Vagina (tissue), 2 donors: ENCODE measurements at regions not wholly inside any gene's neighbourhood (a gene's known extent, or its start where the extent isn't known, plus 50 kb on each side); places are given as distances from the start of the nearest gene placed in this dataset.

Experiments used
- CTCF ChIP-seq, 3 experiments: fragments of 450-650 bp in 2 of 3; fragments of 200-600 bp in 1 of 3; sonication (generic) in 1 of 3; IDR thresholded peaks; one replicate each; pipeline ENCODE4 v1.5.1; 2017 to 2019; ENCODE audit warnings: antibody characterized with exemption in 3 of 3, mild to moderate bottlenecking in 2 of 3, moderate library complexity in 2 of 3
- POLR2A ChIP-seq, 2 donors: fragments of 450-650 bp; IDR thresholded peaks; one replicate each; pipeline ENCODE4 v1.6.1; 2017; ENCODE audit warnings: antibody characterized with exemption in 2 of 2, mild to moderate bottlenecking in 2 of 2, moderate library complexity in 2 of 2
- POLR2AphosphoS5 ChIP-seq, 2 donors: sonication (generic); formaldehyde crosslinking; IDR thresholded peaks; one replicate each; pipeline ENCODE4 v1.9.0; 2017; ENCODE audit warnings: antibody characterized with exemption in 2 of 2, mild to moderate bottlenecking in 2 of 2, low read depth in 1 of 2; ENCODE audit not compliant: insufficient read depth in 1 of 2

- TF ChIP-seq CTCF (IDR thresholded peaks at IDR 0.05) = no peak
- no peak for TF ChIP-seq POLR2A (IDR thresholded peaks at IDR 0.05)
- TF ChIP-seq POLR2AphosphoS5 (IDR thresholded peaks at IDR 0.05; ENCODE audit: insufficient read depth in 1 of 2, low read depth in 1 of 2) = no peak
Measured at GRCh38 chr15:97600190-97600589, 360.3 kb upstream of the ARRDC4 start.
